Hypothalamus (tissue), 51 donors: ENCODE measurements at regions not wholly inside any gene's neighbourhood (a gene's known extent, or its start where the extent isn't known, plus 50 kb on each side); places are given as distances from the start of the nearest gene placed in this dataset.

ENCODE experiments used
- DNase-seq, 51 donors: peaks; one replicate each; lab custom pipeline; 2025; lab: John Stamatoyannopoulos, UW

GRCh38 chrX:15985937-15986336 lies 131.3 kb upstream of the AP1S2 start:
- no peak for DNase-seq

GRCh38 chrX:15983034-15983433 lies 128.4 kb upstream of the AP1S2 start:
- no peak for DNase-seq

GRCh38 chrX:15977644-15978043 lies 123.0 kb upstream of the AP1S2 start:
- DNase-seq, result no peak

- DNase-seq, result no peak
These were observed 121.8 kb upstream of the AP1S2 start for GRCh38 chrX:15976396-15976795.

- DNase-seq, result no peak
These were observed 119.3 kb upstream of the AP1S2 start for GRCh38 chrX:15973946-15974345.

GRCh38 chrX:15973299-15973698 lies 118.7 kb upstream of the AP1S2 start:
- peak in 28 of 51 donors; percentile 0 to 46 (median 13) for DNase-seq

- no peak for DNase-seq
These were observed 117.1 kb upstream of the AP1S2 start for GRCh38 chrX:15971696-15972095.

- DNase-seq, result no peak
These were observed 109.2 kb upstream of the AP1S2 start for GRCh38 chrX:15963858-15964257.

GRCh38 chrX:15960237-15960636 lies 105.6 kb upstream of the AP1S2 start:
- DNase-seq, result no peak

GRCh38 chrX:15956681-15957080 lies 102.1 kb upstream of the AP1S2 start:
- DNase-seq, result peak in 2 of 51 donors; percentile 0 to 1

GRCh38 chrX:15953801-15954200 lies 99.2 kb upstream of the AP1S2 start:
- DNase-seq, result no peak

- DNase-seq, result no peak
These were observed 97.6 kb upstream of the AP1S2 start for GRCh38 chrX:15952212-15952611.

- no peak for DNase-seq
These were observed 93.7 kb upstream of the AP1S2 start for GRCh38 chrX:15948318-15948660.

GRCh38 chrX:15947648-15948317 lies 93.2 kb upstream of the AP1S2 start:
- DNase-seq, result no peak

GRCh38 chrX:15946783-15947580 lies 92.4 kb upstream of the AP1S2 start:
- DNase-seq, result no peak

GRCh38 chrX:15943391-15943790 lies 88.8 kb upstream of the AP1S2 start:
- DNase-seq, result no peak

- DNase-seq, result no peak
These were observed 87.7 kb upstream of the AP1S2 start for GRCh38 chrX:15942307-15942706.

- DNase-seq, result no peak
These were observed 85.1 kb upstream of the AP1S2 start for GRCh38 chrX:15939737-15940136.

- DNase-seq, result no peak
These were observed 83.5 kb upstream of the AP1S2 start for GRCh38 chrX:15938072-15938471.

- DNase-seq, result no peak
These were observed 76.7 kb upstream of the AP1S2 start for GRCh38 chrX:15931362-15931761.

GRCh38 chrX:15930585-15930984 lies 76.0 kb upstream of the AP1S2 start:
- DNase-seq, result no peak

- no peak for DNase-seq
These were observed 74.6 kb upstream of the AP1S2 start for GRCh38 chrX:15929194-15929593.
